Transverse colon (tissue), 4 donors: ENCODE measurements at regions not wholly inside any gene's neighbourhood (a gene's known extent, or its start where the extent isn't known, plus 50 kb on each side); places are given as distances from the start of the nearest gene placed in this dataset.

Experiments
- DNase-seq: peaks from one replicate; pipeline ENCODE4 v3.0.0-alpha.2; 2019
- H3K27ac ChIP-seq, 4 donors: fragments of 200-600 bp; sonication (generic); 2 replicates each; pipeline ENCODE4 v1.5.1; 2016 to 2018; ENCODE audit warnings: inconsistent platforms in 4 of 4
- H3K27me3 ChIP-seq: fragments of 200-600 bp; sonication (generic); 2 replicates; pipeline ENCODE4 v1.5.1; 2017; ENCODE audit warnings: inconsistent platforms
- H3K36me3 ChIP-seq, 4 donors: fragments of 200-600 bp; sonication (generic); 2 replicates each; pipeline ENCODE4 v1.5.1; 2017 to 2019; ENCODE audit warnings: inconsistent platforms in 4 of 4
- H3K4me1 ChIP-seq, 4 donors: fragments of 200-600 bp; sonication (generic); 2 replicates each; pipeline ENCODE4 v1.5.1; 2017 to 2020; ENCODE audit warnings: inconsistent platforms in 4 of 4
- H3K4me3 ChIP-seq, 4 donors: fragments of 200-600 bp; sonication (generic); 1 replicate in 1 of 4; 2 replicates in 3 of 4; pipeline versions ENCODE4 v1.5.1 to v1.6.1; 2017 to 2019; ENCODE audit warnings: inconsistent platforms in 4 of 4
- H3K9me3 ChIP-seq, 2 donors: fragments of 200-600 bp; sonication (generic); 2 replicates each; pipeline ENCODE4 v1.5.1; 2017 to 2019; ENCODE audit warnings: inconsistent platforms in 2 of 2
- CTCF ChIP-seq, 5 experiments: fragments of 200-600 bp in 3 of 5; fragments of 450-650 bp in 2 of 5; sonication (generic) in 3 of 5; IDR thresholded peaks; 1 replicate in 2 of 5; 2 replicates in 3 of 5; pipeline ENCODE4 v1.5.1; 2016 to 2017; ENCODE audit warnings: antibody characterized with exemption in 5 of 5, inconsistent platforms in 3 of 5, mild to moderate bottlenecking in 2 of 5, moderate library complexity in 1 of 5
- EP300 ChIP-seq: sonication (generic); formaldehyde crosslinking; IDR thresholded peaks from one replicate; pipeline ENCODE4 v1.6.1; 2017; ENCODE audit warnings: antibody characterized with exemption, low read depth
- POLR2A ChIP-seq: fragments of 450-650 bp; IDR thresholded peaks from one replicate; pipeline ENCODE4 v1.6.1; 2016; ENCODE audit warnings: antibody characterized with exemption, mild to moderate bottlenecking, moderate library complexity
- POLR2AphosphoS5 ChIP-seq, 3 donors: sonication (generic); formaldehyde crosslinking; IDR thresholded peaks; one replicate each; pipeline ENCODE4 v1.6.1; 2016; ENCODE audit warnings: antibody characterized with exemption in 3 of 3
- WGBS, 2 donors: methylation state at CpG; one replicate each; pipeline ENCODE4 v1.1.5; 2018; ENCODE audit warnings: low coverage in 1 of 2; 5-methylcytosine and 5-hydroxymethylcytosine counted together
- in situ Hi-C, 4 donors: fragments of 200-750 bp; cut with MboI; loops; one replicate each; pipeline versions ENCODE4 v1.15.0 to v1.15.1; 2017; ENCODE audit warnings: low sequenced_read_pairs in 3 of 4, low pct_ligation_motif_present in 1 of 4, low pct_unique_long_range_greater_than_20kb in 1 of 4
- intact Hi-C: fragments of 100-400 bp; cut with DNase I; formaldehyde crosslinking; loops from one replicate; pipeline ENCODE4 v1.15.1; 2023; ENCODE audit warnings: low total_unique reads

- DNase-seq, result no peak
- Histone ChIP-seq H3K36me3 (no peaks in the 10 kb centered on the region), H3K27ac (no peak overlapping the region), H3K4me1 (no peaks in the 10 kb centered on the region), H3K9me3 (no peaks in the 10 kb centered on the region), H3K4me3 (no peak overlapping the region), H3K27me3 (no peaks in the 10 kb centered on the region)
- TF ChIP-seq EP300, result no peak
- no peak for TF ChIP-seq POLR2A
- no peak for TF ChIP-seq POLR2AphosphoS5 (IDR thresholded peaks at IDR 0.05)
- no peak for TF ChIP-seq CTCF (IDR thresholded peaks at IDR 0.05)
- intact Hi-C loops (no loop called here), in situ Hi-C loops (no loop called here)
- 84% methylated on average over 2 of the region's 2 CpGs; no CpG with 5 or more reads in 1 of the 2 donors for WGBS, 2 donors
Observed at GRCh38 chr9:28166179-28166578, 592.9 kb upstream of the C9orf72 start.

GRCh38 chr9:28177142-28177541 lies 603.9 kb upstream of the C9orf72 start:
- in situ Hi-C loops (loop anchor here in 1 of 4 donors (25.0 kb wide), 1 partner anchor 110 kb away; no protein-coding TSS in a partner anchor), intact Hi-C loops (no loop called here)
- Histone ChIP-seq H3K9me3 (no peaks in the 10 kb centered on the region), H3K4me3 (no peak overlapping the region), H3K36me3 (no peaks in the 10 kb centered on the region), H3K27me3 (no peaks in the 10 kb centered on the region), H3K27ac (no peak overlapping the region), H3K4me1 (no peaks in the 10 kb centered on the region)
- TF ChIP-seq POLR2AphosphoS5 (IDR thresholded peaks at IDR 0.05), result no peak
- TF ChIP-seq EP300, result no peak
- TF ChIP-seq POLR2A, result no peak
- 81 to 88% methylated on average over 2 of the region's 2 CpGs for WGBS, 2 donors
- DNase-seq, result no peak

- Histone ChIP-seq H3K4me3 (no peak overlapping the region), H3K27ac (no peak overlapping the region), H3K9me3 (no peaks in the 10 kb centered on the region), H3K4me1 (no peaks in the 10 kb centered on the region), H3K36me3 (no peaks in the 10 kb centered on the region), H3K27me3 (no peaks in the 10 kb centered on the region)
- in situ Hi-C loops (loop anchor here in 1 of 4 donors (25.0 kb wide), 1 partner anchor 109 kb away; no protein-coding TSS in a partner anchor), intact Hi-C loops (no loop called here)
- 75 to 94% methylated on average over 4 of the region's 4 CpGs for WGBS, 2 donors
- no peak for DNase-seq
- TF ChIP-seq CTCF (IDR thresholded peaks at IDR 0.05) (no peak), POLR2A (no peak), EP300 (no peak), POLR2AphosphoS5 (IDR thresholded peaks at IDR 0.05) (no peak)
Observed at GRCh38 chr9:28177925-28178324, 604.6 kb upstream of the C9orf72 start.

- Histone ChIP-seq H3K27me3 (no peaks in the 10 kb centered on the region), H3K36me3 (no peaks in the 10 kb centered on the region), H3K4me3 (no peak overlapping the region), H3K4me1 (no peaks in the 10 kb centered on the region), H3K27ac (no peak overlapping the region), H3K9me3 (no peaks in the 10 kb centered on the region)
- TF ChIP-seq EP300 (no peak), POLR2AphosphoS5 (IDR thresholded peaks at IDR 0.05) (no peak), POLR2A (no peak), CTCF (IDR thresholded peaks at IDR 0.05) (no peak)
- in situ Hi-C loops, result loop anchor here in 1 of 4 donors (25.0 kb wide), 1 partner anchor 107 kb away; no protein-coding TSS in a partner anchor
- 58 to 80% methylated on average over 1 to 2 of the region's 2 CpGs for WGBS, 2 donors
- intact Hi-C loops, result no loop called here
- no peak for DNase-seq
Observed at GRCh38 chr9:28179893-28180292, 606.6 kb upstream of the C9orf72 start.

- H3K4me3 ChIP-seq, result no peak overlapping the region
- no peak overlapping the region for H3K27ac ChIP-seq
- peaks cover 0 to 4% of the 10 kb centered on the region in 2 donors for H3K9me3 ChIP-seq
- 71 to 94% methylated on average over 2 of the region's 2 CpGs for WGBS, 2 donors
- TF ChIP-seq CTCF (IDR thresholded peaks at IDR 0.05) (no peak), EP300 (no peak), POLR2AphosphoS5 (IDR thresholded peaks at IDR 0.05) (no peak), POLR2A (no peak)
- intact Hi-C loops (no loop called here), in situ Hi-C loops (loop anchor here in 1 of 4 donors (25.0 kb wide), 1 partner anchor 96 kb away; no protein-coding TSS in a partner anchor)
- no peak for DNase-seq
- no peaks in the 10 kb centered on the region for H3K27me3 ChIP-seq
- H3K4me1 ChIP-seq, result no peaks in the 10 kb centered on the region
- no peaks in the 10 kb centered on the region for H3K36me3 ChIP-seq
Observed at GRCh38 chr9:28190981-28191380, 617.7 kb upstream of the C9orf72 start.
